Nephron progenitor cell (in vitro differentiated cells): ENCODE measurements at regions not wholly inside any gene's neighbourhood (a gene's known extent, or its start where the extent isn't known, plus 50 kb on each side); places are given as distances from the start of the nearest gene placed in this dataset.
"Not testable (repeated sequence)": the region's sequence is repeated elsewhere in the genome, so short reads cannot be mapped to it uniquely, and the experiment has no call there.

ENCODE experiments used
- DNase-seq: peaks from one replicate; pipeline ENCODE4 v3.0.0; 2021
- H3K27ac Mint-ChIP-seq: 2 replicates; pipeline ENCODE4 v1.8.0; 2021; ENCODE audit warnings: mild to moderate bottlenecking, moderate library complexity, mixed read lengths
- H3K27me3 Mint-ChIP-seq: 2 replicates; pipeline ENCODE4 v1.8.0; 2021; ENCODE audit warnings: mild to moderate bottlenecking, low read depth, mixed read lengths; ENCODE audit not compliant: poor library complexity
- H3K36me3 Mint-ChIP-seq: 2 replicates; pipeline ENCODE4 v1.8.0; 2021; ENCODE audit warnings: low read depth, mixed read lengths
- H3K4me1 Mint-ChIP-seq: 2 replicates; pipeline ENCODE4 v1.8.0; 2021; ENCODE audit warnings: mixed read lengths
- H3K4me3 Mint-ChIP-seq: 2 replicates; pipeline ENCODE4 v1.8.0; 2021; ENCODE audit warnings: mild to moderate bottlenecking, moderate library complexity, mixed read lengths
- H3K9me3 Mint-ChIP-seq: 2 replicates; pipeline ENCODE4 v1.8.0; 2021; ENCODE audit warnings: mild to moderate bottlenecking, moderate library complexity, mixed read lengths
- TF ChIP-seq, protein P1 (sequence below): fragments of 200-600 bp; sonication (generic); IDR thresholded peaks from 2 replicates; pipeline ENCODE4 v1.5.0; 2021; ENCODE audit warnings: antibody characterized with exemption

DNA sequence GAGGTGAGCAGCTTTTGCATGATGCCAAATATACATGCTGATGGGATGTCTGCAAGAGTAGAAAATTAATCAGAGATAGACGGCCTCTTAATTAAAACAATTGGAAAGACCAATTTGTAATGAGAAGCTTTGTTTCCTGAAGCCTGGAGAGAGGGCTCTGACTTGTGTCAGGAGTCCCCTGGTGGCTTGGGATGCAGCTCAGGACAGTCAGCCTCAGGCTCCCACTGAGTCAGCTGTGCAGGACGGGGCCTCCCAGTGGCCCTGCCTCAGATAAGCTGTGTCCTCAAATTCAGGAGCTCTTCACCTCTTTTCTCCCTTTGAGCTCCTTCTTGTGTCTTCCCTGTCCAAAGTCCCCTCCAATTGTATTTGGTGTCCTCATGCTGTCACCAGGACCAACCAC is 438.9 kb upstream of the PODXL start:
- DNase-seq, result no peak
- H3K27me3 Mint-ChIP-seq, result peaks cover 9% of the 10 kb centered on the region
- no peaks in the 10 kb centered on the region for H3K9me3 Mint-ChIP-seq
- no peaks in the 10 kb centered on the region for H3K36me3 Mint-ChIP-seq
- TF ChIP-seq, protein P1, sequence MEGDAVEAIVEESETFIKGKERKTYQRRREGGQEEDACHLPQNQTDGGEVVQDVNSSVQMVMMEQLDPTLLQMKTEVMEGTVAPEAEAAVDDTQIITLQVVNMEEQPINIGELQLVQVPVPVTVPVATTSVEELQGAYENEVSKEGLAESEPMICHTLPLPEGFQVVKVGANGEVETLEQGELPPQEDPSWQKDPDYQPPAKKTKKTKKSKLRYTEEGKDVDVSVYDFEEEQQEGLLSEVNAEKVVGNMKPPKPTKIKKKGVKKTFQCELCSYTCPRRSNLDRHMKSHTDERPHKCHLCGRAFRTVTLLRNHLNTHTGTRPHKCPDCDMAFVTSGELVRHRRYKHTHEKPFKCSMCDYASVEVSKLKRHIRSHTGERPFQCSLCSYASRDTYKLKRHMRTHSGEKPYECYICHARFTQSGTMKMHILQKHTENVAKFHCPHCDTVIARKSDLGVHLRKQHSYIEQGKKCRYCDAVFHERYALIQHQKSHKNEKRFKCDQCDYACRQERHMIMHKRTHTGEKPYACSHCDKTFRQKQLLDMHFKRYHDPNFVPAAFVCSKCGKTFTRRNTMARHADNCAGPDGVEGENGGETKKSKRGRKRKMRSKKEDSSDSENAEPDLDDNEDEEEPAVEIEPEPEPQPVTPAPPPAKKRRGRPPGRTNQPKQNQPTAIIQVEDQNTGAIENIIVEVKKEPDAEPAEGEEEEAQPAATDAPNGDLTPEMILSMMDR, result no peak
- H3K4me3 Mint-ChIP-seq, result no peak overlapping the region
- no peaks in the 10 kb centered on the region for H3K4me1 Mint-ChIP-seq
- H3K27ac Mint-ChIP-seq, result no peak overlapping the region

DNA sequence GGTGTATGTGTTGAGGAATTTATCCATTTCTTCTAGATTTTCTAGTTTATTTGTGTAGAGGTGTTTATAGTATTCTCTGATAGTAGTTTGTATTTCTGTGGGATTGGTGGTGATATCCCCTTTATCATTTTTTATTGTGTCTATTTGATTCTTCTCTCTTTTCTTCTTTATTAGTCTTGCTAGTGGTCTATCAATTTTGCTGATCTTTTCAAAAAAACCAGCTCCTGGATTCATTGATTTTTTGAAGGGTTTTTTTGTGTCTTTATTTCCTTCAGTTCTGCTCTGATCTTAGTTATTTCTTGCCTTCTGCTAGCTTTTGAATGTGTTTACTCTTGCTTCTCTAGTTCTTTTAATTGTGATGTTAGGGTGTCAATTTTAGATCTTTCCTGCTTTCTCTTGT is 424.6 kb upstream of the PODXL start:
- H3K36me3 Mint-ChIP-seq, H3K4me1 Mint-ChIP-seq, H3K4me3 Mint-ChIP-seq, DNase-seq, H3K27ac Mint-ChIP-seq: not testable (repeated sequence)
- peaks cover 23% of the 10 kb centered on the region for H3K27me3 Mint-ChIP-seq
- H3K9me3 Mint-ChIP-seq, result peaks cover 15% of the 10 kb centered on the region

DNA sequence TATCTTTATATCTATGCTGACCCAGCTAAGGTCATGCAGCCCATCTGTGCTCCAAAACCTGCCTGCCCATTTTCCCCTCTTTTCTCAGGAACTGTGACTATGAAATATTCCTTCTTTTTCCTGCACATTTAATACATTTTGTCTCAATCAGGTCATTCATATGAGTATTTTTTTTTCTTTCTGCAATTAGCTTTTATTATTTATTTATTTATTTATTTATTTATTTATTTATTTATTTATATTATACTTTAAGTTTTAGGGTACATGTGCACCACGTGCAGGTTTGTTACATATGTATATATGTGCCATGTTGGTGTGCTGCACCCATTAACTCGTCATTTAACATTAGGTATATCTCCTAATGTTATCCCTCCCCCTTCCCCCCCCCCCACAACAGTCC is 421.7 kb upstream of the PODXL start:
- Mint-ChIP-seq H3K9me3 (peaks cover 15% of the 10 kb centered on the region), H3K27me3 (peaks cover 21% of the 10 kb centered on the region)
- H3K4me1 Mint-ChIP-seq, DNase-seq, H3K27ac Mint-ChIP-seq, H3K36me3 Mint-ChIP-seq, H3K4me3 Mint-ChIP-seq: not testable (repeated sequence)

DNA sequence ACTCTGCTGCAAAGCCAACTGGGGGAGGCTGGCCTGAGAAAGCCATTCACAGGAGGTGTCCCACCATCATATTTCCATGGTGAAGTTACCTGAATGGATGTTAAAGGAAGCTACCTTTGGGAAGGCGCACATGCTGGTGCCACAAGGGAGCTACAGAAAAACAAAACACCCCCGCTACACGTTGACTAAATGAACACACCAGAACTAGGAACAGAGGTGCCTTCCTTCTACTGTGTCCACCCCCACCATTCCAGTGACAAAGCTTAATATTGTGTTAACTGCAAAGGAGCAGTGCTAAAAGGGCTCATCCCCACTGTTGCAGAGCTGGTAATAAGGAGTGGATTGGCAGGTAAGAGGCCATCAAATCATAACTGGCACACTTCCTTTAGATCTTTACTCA is 420.0 kb upstream of the PODXL start:
- no peak overlapping the region for H3K4me3 Mint-ChIP-seq
- DNase-seq, result no peak
- H3K4me1 Mint-ChIP-seq, result no peaks in the 10 kb centered on the region
- H3K27ac Mint-ChIP-seq, result no peak overlapping the region
- peaks cover 10% of the 10 kb centered on the region for H3K9me3 Mint-ChIP-seq
- TF ChIP-seq, protein P1, result no peak
- H3K36me3 Mint-ChIP-seq, result no peaks in the 10 kb centered on the region
- H3K27me3 Mint-ChIP-seq, result peaks cover 14% of the 10 kb centered on the region

DNA sequence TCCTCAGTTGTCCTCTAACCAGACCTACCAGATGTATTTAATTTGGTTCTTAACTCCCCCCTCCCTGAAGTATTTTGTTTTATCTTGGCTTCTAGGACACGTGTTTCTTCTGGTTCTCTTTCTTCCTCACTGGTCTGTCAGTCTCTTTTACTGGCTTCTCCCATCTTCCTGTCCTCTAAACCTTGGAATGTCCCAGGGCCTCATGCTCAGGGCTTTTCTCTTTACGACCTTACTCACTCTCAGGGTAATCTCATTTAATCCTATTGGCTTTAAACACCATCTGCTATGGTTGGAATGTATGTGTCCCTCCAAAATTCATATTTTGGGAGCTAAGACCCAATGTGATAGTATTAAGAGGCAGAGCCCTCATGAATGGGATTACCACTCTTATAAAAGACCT is 418.2 kb upstream of the PODXL start:
- Mint-ChIP-seq H3K9me3 (peaks cover 4% of the 10 kb centered on the region), H3K4me1 (no peaks in the 10 kb centered on the region), H3K36me3 (no peaks in the 10 kb centered on the region), H3K4me3 (no peak overlapping the region), H3K27me3 (peaks cover 17% of the 10 kb centered on the region), H3K27ac (no peak overlapping the region)
- TF ChIP-seq, protein P1, result no peak
- no peak for DNase-seq

DNA sequence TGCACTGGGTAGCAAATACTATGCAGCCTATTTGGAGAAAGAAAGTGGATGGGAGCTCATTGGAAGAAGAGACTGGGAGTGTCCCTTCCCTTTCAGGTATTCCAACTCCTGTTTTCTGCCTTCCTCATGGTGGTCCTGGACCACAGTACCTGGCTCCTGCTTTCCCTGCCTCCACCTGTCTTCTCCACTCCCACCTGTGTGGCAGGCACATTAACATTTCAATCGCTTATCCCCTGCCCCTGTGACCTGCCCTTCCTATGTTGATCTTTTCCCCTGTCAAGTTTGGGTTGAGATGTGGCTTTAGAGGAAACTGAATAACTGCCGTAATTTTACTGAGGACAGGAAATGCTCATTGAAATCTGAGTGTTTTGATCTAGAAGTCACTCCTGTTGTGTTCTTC is 415.8 kb upstream of the PODXL start:
- no peaks in the 10 kb centered on the region for H3K4me1 Mint-ChIP-seq
- peaks cover 2% of the 10 kb centered on the region for H3K9me3 Mint-ChIP-seq
- H3K36me3 Mint-ChIP-seq, result no peaks in the 10 kb centered on the region
- no peak overlapping the region for H3K4me3 Mint-ChIP-seq
- H3K27ac Mint-ChIP-seq, result no peak overlapping the region
- TF ChIP-seq, protein P1, result no peak
- no peak for DNase-seq
- peaks cover 14% of the 10 kb centered on the region for H3K27me3 Mint-ChIP-seq

DNA sequence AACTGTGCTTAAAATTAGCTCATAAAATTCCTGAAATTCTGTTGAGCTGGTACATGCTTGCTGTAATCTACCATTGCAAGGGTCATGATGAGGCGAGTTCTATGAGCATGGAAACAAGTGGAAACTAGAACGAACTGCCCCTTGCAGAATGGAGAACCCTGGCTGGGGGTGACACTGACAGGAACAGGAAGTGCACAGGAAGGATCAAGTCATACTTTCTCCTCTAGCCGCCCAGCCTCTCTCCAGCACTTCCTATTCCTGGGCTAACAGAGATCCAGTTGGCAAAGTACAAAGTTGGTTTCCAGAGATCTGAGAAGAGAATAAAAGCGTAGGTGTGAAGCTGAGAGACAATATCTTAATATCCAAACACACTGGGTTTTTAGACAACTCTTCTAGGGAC is 414.2 kb upstream of the PODXL start:
- no peak overlapping the region for H3K4me3 Mint-ChIP-seq
- peaks cover 7% of the 10 kb centered on the region for H3K27me3 Mint-ChIP-seq
- DNase-seq, result no peak
- H3K4me1 Mint-ChIP-seq, result no peaks in the 10 kb centered on the region
- TF ChIP-seq, protein P1, result no peak
- no peak overlapping the region for H3K27ac Mint-ChIP-seq
- no peaks in the 10 kb centered on the region for H3K36me3 Mint-ChIP-seq
- H3K9me3 Mint-ChIP-seq, result no peaks in the 10 kb centered on the region
